Neural cell (in vitro differentiated cells): ENCODE measurements at regions not wholly inside any gene's neighbourhood (a gene's known extent, or its start where the extent isn't known, plus 50 kb on each side); places are given as distances from the start of the nearest gene placed in this dataset.

Source experiments
- H2AFZ ChIP-seq: fragments of 200-600, 300-800 bp; sonication (generic), shearing (Covaris generic); 2 replicates; pipeline ENCODE4 v1.6.0; 2014; ENCODE audit warnings: low read depth, mild to moderate bottlenecking, antibody characterized with exemption, low read length, moderate library complexity
- H3F3A ChIP-seq: fragments of 200-600 bp; shearing (Covaris generic); 2 replicates; pipeline ENCODE4 v1.6.1; 2016; ENCODE audit warnings: mild to moderate bottlenecking, moderate library complexity, mixed read lengths, antibody characterized with exemption, low read length; ENCODE audit not compliant: insufficient read depth, poor library complexity, severe bottlenecking
- H3K27ac ChIP-seq: fragments of 200-600, 300-800 bp; sonication (generic), shearing (Covaris generic); 2 replicates; pipeline ENCODE4 v1.5.1; 2014; ENCODE audit warnings: mild to moderate bottlenecking, low read length, moderate library complexity
- H3K27me3 ChIP-seq: fragments of 300-800, 200-600 bp; sonication (generic), shearing (Covaris generic); 2 replicates; pipeline ENCODE4 v1.6.0; 2014; ENCODE audit warnings: mild to moderate bottlenecking, low read depth, low read length, moderate library complexity; ENCODE audit not compliant: insufficient read depth
- H3K36me3 ChIP-seq: fragments of 300-800, 200-600 bp; sonication (generic), shearing (Covaris generic); 2 replicates; pipeline ENCODE4 v1.5.1; 2014; ENCODE audit warnings: mild to moderate bottlenecking, antibody characterized with exemption, low read length, moderate library complexity; ENCODE audit not compliant: insufficient read depth
- H3K4me2 ChIP-seq: fragments of 300-800, 200-600 bp; sonication (generic), shearing (Covaris generic); 2 replicates; pipeline ENCODE4 v1.6.0; 2014; ENCODE audit warnings: mild to moderate bottlenecking, low read length
- H3K4me3 ChIP-seq: fragments of 300-800, 200-600 bp; sonication (generic), shearing (Covaris generic); 2 replicates; pipeline ENCODE4 v1.5.1; 2014; ENCODE audit warnings: mild to moderate bottlenecking, low read length, moderate library complexity
- H3K79me2 ChIP-seq: fragments of 200-600 bp; shearing (Covaris generic); replicated peaks from 2 replicates; pipeline ENCODE4 v1.6.0; 2014; ENCODE audit warnings: mild to moderate bottlenecking, low read length, moderate library complexity; ENCODE audit not compliant: insufficient read depth
- H3K9ac ChIP-seq: fragments of 300-800, 200-600 bp; sonication (generic), shearing (Covaris generic); 2 replicates; pipeline ENCODE4 v1.6.1; 2016; ENCODE audit warnings: mild to moderate bottlenecking, low read length, mixed read lengths
- H3K9me2 ChIP-seq: fragments of 200-600 bp; shearing (Covaris generic); 2 replicates; pipeline ENCODE4 v1.6.1; 2016; ENCODE audit warnings: mild to moderate bottlenecking, low read length, mixed read lengths; ENCODE audit not compliant: insufficient read depth
- H3K9me3 ChIP-seq: fragments of 200-600, 300-800 bp; sonication (generic), shearing (Covaris generic); 2 replicates; pipeline ENCODE4 v1.6.1; 2016; ENCODE audit warnings: mild to moderate bottlenecking, mixed run types, low read length, moderate library complexity, mixed read lengths
- H4K20me1 ChIP-seq: fragments of 200-600 bp; shearing (Covaris generic); 2 replicates; pipeline ENCODE4 v1.6.1; 2016; ENCODE audit warnings: mild to moderate bottlenecking, mixed run types; ENCODE audit not compliant: insufficient read depth
- CTCF ChIP-seq: fragments of 450-650 bp; IDR thresholded peaks from 2 replicates; pipeline ENCODE4 v1.5.1; 2014; ENCODE audit warnings: antibody characterized with exemption, mild to moderate bottlenecking, moderate library complexity; ENCODE audit not compliant: poor library complexity, severe bottlenecking
- EP300 ChIP-seq: fragments of 450-650 bp; conservative IDR thresholded peaks from 2 replicates; pipeline ENCODE4 v1.6.1; 2014; ENCODE audit warnings: antibody characterized with exemption, mild to moderate bottlenecking, moderate library complexity; ENCODE audit not compliant: poor library complexity, severe bottlenecking
- EZH2 ChIP-seq: fragments of 200-600, 300-800 bp; shearing (Covaris generic), sonication (generic); IDR thresholded peaks from 2 replicates; pipeline ENCODE4 v1.6.1; 2014; ENCODE audit warnings: antibody characterized with exemption, low read length, borderline replicate concordance, mild to moderate bottlenecking; ENCODE audit not compliant: insufficient read depth, poor library complexity, severe bottlenecking
- MXI1 ChIP-seq: fragments of 450-650 bp; conservative IDR thresholded peaks from 2 replicates; pipeline ENCODE4 v1.6.1; 2014; ENCODE audit warnings: antibody characterized with exemption, mild to moderate bottlenecking; ENCODE audit not compliant: poor library complexity, severe bottlenecking
- POLR2AphosphoS5 ChIP-seq: IDR thresholded peaks from 2 replicates; pipeline ENCODE4 v1.6.1; 2012
- RAD21 ChIP-seq: fragments of 450-650 bp; conservative IDR thresholded peaks from 2 replicates; pipeline ENCODE4 v1.6.1; 2014; ENCODE audit warnings: antibody characterized with exemption, mild to moderate bottlenecking, moderate library complexity
- REST ChIP-seq: IDR thresholded peaks from 2 replicates; pipeline ENCODE4 v1.6.1; 2012; ENCODE audit warnings: borderline replicate concordance
- SMC3 ChIP-seq: fragments of 450-650 bp; conservative IDR thresholded peaks from 2 replicates; pipeline ENCODE4 v1.6.1; 2014; ENCODE audit warnings: antibody characterized with exemption, mild to moderate bottlenecking, moderate library complexity; ENCODE audit not compliant: poor library complexity
- TAF1 ChIP-seq: IDR thresholded peaks from 2 replicates; pipeline ENCODE4 v1.6.1; 2012; ENCODE audit warnings: low read depth

GRCh38 chr20:21874921-21875320, 169.5 kb downstream of the PAX1 start:
- no peak overlapping the region for H3K4me2 ChIP-seq

GRCh38 chr20:21874127-21874526, 168.7 kb downstream of the PAX1 start:
- no peak overlapping the region for H2AFZ ChIP-seq
- no peaks in the 10 kb centered on the region for H4K20me1 ChIP-seq
- no peaks in the 10 kb centered on the region for H3K36me3 ChIP-seq
- no peak overlapping the region for H3K9ac ChIP-seq
- no peak overlapping the region for H3K27ac ChIP-seq
- H3F3A ChIP-seq = no peaks in the 10 kb centered on the region
- H3K27me3 ChIP-seq = no peaks in the 10 kb centered on the region
- no peaks in the 10 kb centered on the region for H3K79me2 ChIP-seq
- H3K4me2 ChIP-seq = no peak overlapping the region
- no peaks in the 10 kb centered on the region for H3K9me3 ChIP-seq
- H3K9me2 ChIP-seq = no peaks in the 10 kb centered on the region
- no peak overlapping the region for H3K4me3 ChIP-seq
- TF ChIP-seq POLR2AphosphoS5 = no peak
- no peak for TF ChIP-seq REST
- TF ChIP-seq RAD21 = no peak
- no peak for TF ChIP-seq CTCF
- no peak for TF ChIP-seq EZH2
- no peak for TF ChIP-seq TAF1
- no peak for TF ChIP-seq EP300

More at GRCh38 chr20:21874921-21875320, 169.5 kb downstream of the PAX1 start:
- H3K9me3 ChIP-seq = no peaks in the 10 kb centered on the region
- H4K20me1 ChIP-seq = no peaks in the 10 kb centered on the region
- no peaks in the 10 kb centered on the region for H3K36me3 ChIP-seq
- H3K4me3 ChIP-seq = no peak overlapping the region
- no peaks in the 10 kb centered on the region for H3K27me3 ChIP-seq
- no peaks in the 10 kb centered on the region for H3K9me2 ChIP-seq
- no peak overlapping the region for H3K9ac ChIP-seq
- H3F3A ChIP-seq = no peaks in the 10 kb centered on the region
- H3K27ac ChIP-seq = no peak overlapping the region
- no peak overlapping the region for H2AFZ ChIP-seq
- TF ChIP-seq EP300 (no peak), EZH2 (no peak), SMC3 (no peak), REST (no peak), CTCF (no peak), MXI1 (no peak), POLR2AphosphoS5 (no peak), TAF1 (no peak), RAD21 (no peak)
- no peaks in the 10 kb centered on the region for H3K79me2 ChIP-seq
